Esophagus muscularis mucosa (tissue), 4 donors: ENCODE measurements at regions not wholly inside any gene's neighbourhood (a gene's known extent, or its start where the extent isn't known, plus 50 kb on each side); places are given as distances from the start of the nearest gene placed in this dataset.
"Not testable (repeated sequence)": the region's sequence is repeated elsewhere in the genome, so short reads cannot be mapped to it uniquely, and the experiment has no call there.

Experiments
- DNase-seq: peaks from one replicate; pipeline ENCODE4 v3.0.0-alpha.2; 2017; ENCODE audit errors: extremely low spot score
- H3K27ac ChIP-seq, 4 donors: fragments of 200-600 bp; sonication (generic); replicated peaks in 1 of 4; 1 replicate in 3 of 4; 2 replicates in 1 of 4; pipeline ENCODE4 v1.5.1; 2016 to 2019; ENCODE audit warnings: mild to moderate bottlenecking in 1 of 4
- H3K27me3 ChIP-seq, 4 donors: fragments of 200-600 bp; sonication (generic); one replicate each; pipeline versions ENCODE4 v1.5.1 to v1.6.0; 2016 to 2019
- H3K36me3 ChIP-seq, 4 donors: fragments of 200-600 bp; sonication (generic); one replicate each; pipeline ENCODE4 v1.5.1; 2016 to 2019
- H3K4me1 ChIP-seq, 4 donors: fragments of 200-600 bp; sonication (generic); one replicate each; pipeline ENCODE4 v1.5.1; 2016 to 2019
- H3K4me3 ChIP-seq, 4 donors: fragments of 200-600 bp; sonication (generic); 1 replicate in 2 of 4; 2 replicates in 2 of 4; pipeline ENCODE4 v1.5.1; 2016 to 2019; ENCODE audit warnings: mild to moderate bottlenecking in 4 of 4, moderate library complexity in 1 of 4
- H3K9me3 ChIP-seq, 4 donors: fragments of 200-600 bp; sonication (generic); 1 replicate in 3 of 4; 2 replicates in 1 of 4; pipeline ENCODE4 v1.5.1; 2016 to 2019
- CTCF ChIP-seq, 3 experiments: fragments of 200-600 bp in 2 of 3; fragments of 450-650 bp in 1 of 3; sonication (generic) in 2 of 3; IDR thresholded peaks; one replicate each; pipeline ENCODE4 v1.5.1; 2017 to 2019; ENCODE audit warnings: antibody characterized with exemption in 3 of 3, mild to moderate bottlenecking in 2 of 3, moderate library complexity in 1 of 3
- EP300 ChIP-seq: sonication (generic); formaldehyde crosslinking; IDR thresholded peaks from one replicate; pipeline ENCODE4 v1.6.1; 2017; ENCODE audit warnings: antibody characterized with exemption
- POLR2A ChIP-seq: fragments of 450-650 bp; IDR thresholded peaks from one replicate; pipeline ENCODE4 v1.6.1; 2017; ENCODE audit warnings: antibody characterized with exemption, moderate library complexity, mild to moderate bottlenecking, low read depth
- POLR2AphosphoS5 ChIP-seq, 2 donors: sonication (generic); formaldehyde crosslinking; IDR thresholded peaks; one replicate each; pipeline ENCODE4 v1.6.1; 2017; ENCODE audit warnings: antibody characterized with exemption in 2 of 2
- WGBS: methylation state at CpG from one replicate; pipeline ENCODE4 v1.1.5; 2018; 5-methylcytosine and 5-hydroxymethylcytosine counted together
- intact Hi-C: fragments of 100-400 bp; cut with DNase I; formaldehyde crosslinking; loops from one replicate; pipeline ENCODE4 v1.15.1; 2023

GRCh38 chr2:142571934-142572333, 305.5 kb upstream of the KYNU start:
- no peaks in the 10 kb centered on the region for H3K9me3 ChIP-seq
- intact Hi-C loops = no loop called here
- TF ChIP-seq EP300 (no peak), POLR2A (no peak), POLR2AphosphoS5 (IDR thresholded peaks at IDR 0.05) (no peak), CTCF (IDR thresholded peaks at IDR 0.05) (no peak)
- no peaks in the 10 kb centered on the region for H3K27me3 ChIP-seq
- no peak for DNase-seq
- no peaks in the 10 kb centered on the region for H3K36me3 ChIP-seq
- H3K4me1 ChIP-seq = no peaks in the 10 kb centered on the region
- no peak overlapping the region for H3K27ac ChIP-seq
- no peak overlapping the region for H3K4me3 ChIP-seq
- 79% methylated on average over 4 of the region's 4 CpGs for WGBS

GRCh38 chr2:142562900-142563299, 314.6 kb upstream of the KYNU start:
- TF ChIP-seq POLR2AphosphoS5 (IDR thresholded peaks at IDR 0.05) = no peak
- TF ChIP-seq POLR2A = no peak
- TF ChIP-seq CTCF (IDR thresholded peaks at IDR 0.05) = no peak
- no peak for TF ChIP-seq EP300
- Histone ChIP-seq H3K27me3 (peaks cover 0 to 5% (median 0%) of the 10 kb centered on the region in 4 donors), H3K27ac (no peak overlapping the region), H3K9me3 (no peaks in the 10 kb centered on the region), H3K4me1 (no peaks in the 10 kb centered on the region), H3K36me3 (no peaks in the 10 kb centered on the region), H3K4me3 (no peak overlapping the region)
- intact Hi-C loops = no loop called here
- 87% methylated on average over 8 of the region's 8 CpGs for WGBS
- no peak for DNase-seq

GRCh38 chr2:142561656-142562055, 315.8 kb upstream of the KYNU start:
- H3K36me3 ChIP-seq = no peaks in the 10 kb centered on the region
- WGBS = 93% methylated on average over 3 of the region's 6 CpGs
- no peak for DNase-seq
- no peaks in the 10 kb centered on the region for H3K9me3 ChIP-seq
- no peaks in the 10 kb centered on the region for H3K4me1 ChIP-seq
- H3K27ac ChIP-seq = no peak overlapping the region
- intact Hi-C loops = no loop called here
- peaks cover 0 to 5% (median 0%) of the 10 kb centered on the region in 4 donors for H3K27me3 ChIP-seq
- H3K4me3 ChIP-seq = no peak overlapping the region
- TF ChIP-seq EP300 = no peak
- TF ChIP-seq POLR2A = no peak
- no peak for TF ChIP-seq CTCF (IDR thresholded peaks at IDR 0.05)

GRCh38 chr2:142557391-142557790, 320.1 kb upstream of the KYNU start:
- H3K27me3 ChIP-seq = peaks cover 0 to 5% (median 0%) of the 10 kb centered on the region in 4 donors
- intact Hi-C loops = no loop called here
- no peak overlapping the region for H3K27ac ChIP-seq
- H3K36me3 ChIP-seq = no peaks in the 10 kb centered on the region
- H3K4me1 ChIP-seq = no peaks in the 10 kb centered on the region
- TF ChIP-seq EP300 (no peak), POLR2AphosphoS5 (IDR thresholded peaks at IDR 0.05) (no peak), POLR2A (no peak)
- DNase-seq = no peak
- H3K9me3 ChIP-seq = no peaks in the 10 kb centered on the region
- WGBS = 26% methylated on average over 1 of the region's 1 CpG
- no peak overlapping the region for H3K4me3 ChIP-seq

- intact Hi-C loops, H3K4me3 ChIP-seq, H3K36me3 ChIP-seq, H3K27ac ChIP-seq, H3K9me3 ChIP-seq, DNase-seq, H3K4me1 ChIP-seq, H3K27me3 ChIP-seq: not testable (repeated sequence)
- WGBS = 95% methylated on average over 17 of the region's 30 CpGs
These were observed 331.5 kb upstream of the KYNU start for GRCh38 chr2:142545999-142546398.

- H3K4me1 ChIP-seq = no peaks in the 10 kb centered on the region
- intact Hi-C loops = no loop called here
- WGBS = 57% methylated on average over 3 of the region's 3 CpGs
These were observed 332.4 kb upstream of the KYNU start for GRCh38 chr2:142545036-142545435.

More at GRCh38 chr2:142545036-142545435, 332.4 kb upstream of the KYNU start:
- TF ChIP-seq CTCF (IDR thresholded peaks at IDR 0.05) (no peak), POLR2A (no peak), POLR2AphosphoS5 (IDR thresholded peaks at IDR 0.05) (no peak), EP300 (no peak)
- no peaks in the 10 kb centered on the region for H3K27me3 ChIP-seq
- no peaks in the 10 kb centered on the region for H3K36me3 ChIP-seq
- DNase-seq = no peak
- no peak overlapping the region for H3K27ac ChIP-seq
- peaks cover 0 to 4% (median 0%) of the 10 kb centered on the region in 4 donors for H3K9me3 ChIP-seq
- no peak overlapping the region for H3K4me3 ChIP-seq
